HEK293 (cell line): ENCODE measurements at regions not wholly inside any gene's neighbourhood (a gene's known extent, or its start where the extent isn't known, plus 50 kb on each side); places are given as distances from the start of the nearest gene placed in this dataset.

Source experiments
- EGR2 ChIP-seq: fragments of 450-650 bp; formaldehyde crosslinking; IDR thresholded peaks from 2 replicates; pipeline ENCODE4 v1.5.1; 2016; ENCODE audit warnings: low read depth, missing biosample characterization, missing genetic modification characterization
- OVOL3 ChIP-seq: fragments of 450-650 bp; formaldehyde crosslinking; IDR thresholded peaks from 2 replicates; pipeline ENCODE4 v1.5.1; 2016; ENCODE audit warnings: missing biosample characterization, missing genetic modification characterization
- REPIN1 ChIP-seq: fragments of 450-650 bp; formaldehyde crosslinking; IDR thresholded peaks from 2 replicates; pipeline ENCODE4 v1.5.1; 2017; ENCODE audit warnings: missing biosample characterization, missing genetic modification characterization, low read depth
- ZNF274 ChIP-seq, 2 experiments: fragments of 200-500 bp in 1 of 2; fragments of 450-650 bp in 1 of 2; sonication (Bioruptor generic) in 1 of 2; formaldehyde crosslinking in 1 of 2; IDR thresholded peaks; 2 replicates each; pipeline versions ENCODE4 v1.5.1 to v1.6.1; 2014 to 2016; ENCODE audit warnings: borderline replicate concordance in 1 of 2, inconsistent platforms in 1 of 2, low read length in 1 of 2, missing biosample characterization in 1 of 2, missing genetic modification characterization in 1 of 2
- ZNF335 ChIP-seq: fragments of 450-650 bp; formaldehyde crosslinking; conservative IDR thresholded peaks from 2 replicates; pipeline ENCODE4 v1.5.1; 2016; ENCODE audit warnings: missing biosample characterization, missing genetic modification characterization
- ZNF518A ChIP-seq: fragments of 450-650 bp; formaldehyde crosslinking; conservative IDR thresholded peaks from 2 replicates; pipeline ENCODE4 v1.5.1; 2016; ENCODE audit warnings: low read depth, missing biosample characterization, missing genetic modification characterization
- TF ChIP-seq, protein P1 (sequence below): fragments of 450-650 bp; formaldehyde crosslinking; IDR thresholded peaks from 2 replicates; pipeline ENCODE4 v1.5.1; 2016; ENCODE audit warnings: missing biosample characterization, missing genetic modification characterization

- no peak for TF ChIP-seq OVOL3 (tag by site-specific recombination)
- no peak for TF ChIP-seq EGR2 (tag by site-specific recombination)
- TF ChIP-seq, protein P1, sequence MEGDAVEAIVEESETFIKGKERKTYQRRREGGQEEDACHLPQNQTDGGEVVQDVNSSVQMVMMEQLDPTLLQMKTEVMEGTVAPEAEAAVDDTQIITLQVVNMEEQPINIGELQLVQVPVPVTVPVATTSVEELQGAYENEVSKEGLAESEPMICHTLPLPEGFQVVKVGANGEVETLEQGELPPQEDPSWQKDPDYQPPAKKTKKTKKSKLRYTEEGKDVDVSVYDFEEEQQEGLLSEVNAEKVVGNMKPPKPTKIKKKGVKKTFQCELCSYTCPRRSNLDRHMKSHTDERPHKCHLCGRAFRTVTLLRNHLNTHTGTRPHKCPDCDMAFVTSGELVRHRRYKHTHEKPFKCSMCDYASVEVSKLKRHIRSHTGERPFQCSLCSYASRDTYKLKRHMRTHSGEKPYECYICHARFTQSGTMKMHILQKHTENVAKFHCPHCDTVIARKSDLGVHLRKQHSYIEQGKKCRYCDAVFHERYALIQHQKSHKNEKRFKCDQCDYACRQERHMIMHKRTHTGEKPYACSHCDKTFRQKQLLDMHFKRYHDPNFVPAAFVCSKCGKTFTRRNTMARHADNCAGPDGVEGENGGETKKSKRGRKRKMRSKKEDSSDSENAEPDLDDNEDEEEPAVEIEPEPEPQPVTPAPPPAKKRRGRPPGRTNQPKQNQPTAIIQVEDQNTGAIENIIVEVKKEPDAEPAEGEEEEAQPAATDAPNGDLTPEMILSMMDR, result no peak
- TF ChIP-seq ZNF518A, result no peak
- no peak for TF ChIP-seq ZNF274 (IDR thresholded peaks at IDR 0.05; ENCODE audit: low read length)
- TF ChIP-seq ZNF274 (tag by site-specific recombination; IDR thresholded peaks at IDR 0.05; ENCODE audit: borderline replicate concordance), result no peak
- no peak for TF ChIP-seq REPIN1
- no peak for TF ChIP-seq ZNF335 (tag by site-specific recombination)
Observed at GRCh38 chr10:50993771-50994251, 80.5 kb upstream of the PRKG1 start.
